ENCODE measurements at regions not wholly inside any gene's neighbourhood (a gene's known extent, or its start where the extent isn't known, plus 50 kb on each side); places are given as distances from the start of the nearest gene placed in this dataset.

DNA sequence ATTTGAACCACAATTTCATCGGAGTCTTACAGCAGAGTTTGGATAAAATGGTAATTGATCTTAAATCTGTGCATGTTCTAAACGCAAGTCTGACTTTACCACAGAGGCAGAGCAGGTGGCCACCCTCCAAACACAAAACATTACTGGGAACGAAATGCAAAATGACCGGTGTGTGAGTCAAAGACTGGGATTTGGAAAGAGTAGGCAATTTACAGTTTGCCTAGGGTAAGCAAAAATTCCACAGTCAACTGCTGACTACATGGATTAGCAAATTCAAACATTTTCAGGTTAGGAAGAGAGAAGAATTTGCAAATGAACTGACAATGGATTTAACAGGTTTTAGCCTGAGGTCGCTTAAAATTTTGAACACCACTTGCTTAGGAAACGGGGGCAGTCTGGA, 444.4 kb downstream of the HDGFL1 start (continued):
- TF ChIP-seq, protein P1, sequence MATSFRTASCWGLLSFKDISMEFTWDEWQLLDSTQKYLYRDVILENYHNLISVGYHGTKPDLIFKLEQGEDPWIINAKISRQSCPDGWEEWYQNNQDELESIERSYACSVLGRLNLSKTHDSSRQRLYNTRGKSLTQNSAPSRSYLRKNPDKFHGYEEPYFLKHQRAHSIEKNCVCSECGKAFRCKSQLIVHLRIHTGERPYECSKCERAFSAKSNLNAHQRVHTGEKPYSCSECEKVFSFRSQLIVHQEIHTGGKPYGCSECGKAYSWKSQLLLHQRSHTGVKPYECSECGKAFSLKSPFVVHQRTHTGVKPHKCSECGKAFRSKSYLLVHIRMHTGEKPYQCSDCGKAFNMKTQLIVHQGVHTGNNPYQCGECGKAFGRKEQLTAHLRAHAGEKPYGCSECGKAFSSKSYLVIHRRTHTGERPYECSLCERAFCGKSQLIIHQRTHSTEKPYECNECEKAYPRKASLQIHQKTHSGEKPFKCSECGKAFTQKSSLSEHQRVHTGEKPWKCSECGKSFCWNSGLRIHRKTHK (tag by site-specific recombination; IDR thresholded peaks at IDR 0.05), result no peak

- no peaks in the 10 kb centered on the region for H3K9me3 ChIP-seq (ENCODE audit: control insufficient read depth, insufficient read depth, low read depth, low read length)
- H3K27ac ChIP-seq (ENCODE audit: extremely low read depth, low read depth, low read length), result no peak overlapping the region
- ChIA-PET CTCF (no interaction called here), POLR2A (no interaction called here)
- no peak overlapping the region for H3K4me3 ChIP-seq (ENCODE audit: low read depth, low read length)
- H3K36me3 ChIP-seq (ENCODE audit: control insufficient read depth in 2 of 2, insufficient read depth in 1 of 2, low read length in 2 of 2), result no peaks in the 10 kb centered on the region
- TF ChIP-seq ZNF768 (tag by site-specific recombination; IDR thresholded peaks at IDR 0.05) (no peak), EGR2 (tag by site-specific recombination; IDR thresholded peaks at IDR 0.05; ENCODE audit: low read depth) (no peak), ZNF138 (tag by site-specific recombination; IDR thresholded peaks at IDR 0.05; ENCODE audit: borderline replicate concordance) (no peak), ZNF362 (tag by site-specific recombination; IDR thresholded peaks at IDR 0.05) (no peak), ZNF658 (tag by site-specific recombination; IDR thresholded peaks at IDR 0.05) (no peak), ZSCAN30 (tag by site-specific recombination; IDR thresholded peaks at IDR 0.05) (no peak), SALL2 (tag by site-specific recombination; IDR thresholded peaks at IDR 0.05; ENCODE audit: borderline replicate concordance) (no peak), BCL6B (tag by site-specific recombination; IDR thresholded peaks at IDR 0.05) (no peak), ZNF266 (tag by site-specific recombination; IDR thresholded peaks at IDR 0.05; ENCODE audit: low read depth) (no peak), KLF9 (tag by site-specific recombination; IDR thresholded peaks at IDR 0.05; ENCODE audit: low read depth) (no peak), KLF1 (tag by site-specific recombination; IDR thresholded peaks at IDR 0.05) (no peak), ZNF248 (tag by site-specific recombination; IDR thresholded peaks at IDR 0.05) (no peak), TCF7L2 (IDR thresholded peaks at IDR 0.05; ENCODE audit: borderline replicate concordance, low read depth, low read length) (no peak), SP7 (tag by site-specific recombination; IDR thresholded peaks at IDR 0.05) (no peak), KLF7 (tag by site-specific recombination; IDR thresholded peaks at IDR 0.05; ENCODE audit: borderline replicate concordance) (no peak), ZNF121 (tag by site-specific recombination; IDR thresholded peaks at IDR 0.05) (no peak)
- TF ChIP-seq, protein P2, sequence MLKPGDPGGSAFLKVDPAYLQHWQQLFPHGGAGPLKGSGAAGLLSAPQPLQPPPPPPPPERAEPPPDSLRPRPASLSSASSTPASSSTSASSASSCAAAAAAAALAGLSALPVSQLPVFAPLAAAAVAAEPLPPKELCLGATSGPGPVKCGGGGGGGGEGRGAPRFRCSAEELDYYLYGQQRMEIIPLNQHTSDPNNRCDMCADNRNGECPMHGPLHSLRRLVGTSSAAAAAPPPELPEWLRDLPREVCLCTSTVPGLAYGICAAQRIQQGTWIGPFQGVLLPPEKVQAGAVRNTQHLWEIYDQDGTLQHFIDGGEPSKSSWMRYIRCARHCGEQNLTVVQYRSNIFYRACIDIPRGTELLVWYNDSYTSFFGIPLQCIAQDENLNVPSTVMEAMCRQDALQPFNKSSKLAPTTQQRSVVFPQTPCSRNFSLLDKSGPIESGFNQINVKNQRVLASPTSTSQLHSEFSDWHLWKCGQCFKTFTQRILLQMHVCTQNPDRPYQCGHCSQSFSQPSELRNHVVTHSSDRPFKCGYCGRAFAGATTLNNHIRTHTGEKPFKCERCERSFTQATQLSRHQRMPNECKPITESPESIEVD (tag by site-specific recombination; IDR thresholded peaks at IDR 0.05), result no peak
- TF ChIP-seq, protein P3, sequence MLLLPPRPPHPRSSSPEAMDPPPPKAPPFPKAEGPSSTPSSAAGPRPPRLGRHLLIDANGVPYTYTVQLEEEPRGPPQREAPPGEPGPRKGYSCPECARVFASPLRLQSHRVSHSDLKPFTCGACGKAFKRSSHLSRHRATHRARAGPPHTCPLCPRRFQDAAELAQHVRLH (tag by site-specific recombination; IDR thresholded peaks at IDR 0.05), result no peak
- TF ChIP-seq, protein P4, sequence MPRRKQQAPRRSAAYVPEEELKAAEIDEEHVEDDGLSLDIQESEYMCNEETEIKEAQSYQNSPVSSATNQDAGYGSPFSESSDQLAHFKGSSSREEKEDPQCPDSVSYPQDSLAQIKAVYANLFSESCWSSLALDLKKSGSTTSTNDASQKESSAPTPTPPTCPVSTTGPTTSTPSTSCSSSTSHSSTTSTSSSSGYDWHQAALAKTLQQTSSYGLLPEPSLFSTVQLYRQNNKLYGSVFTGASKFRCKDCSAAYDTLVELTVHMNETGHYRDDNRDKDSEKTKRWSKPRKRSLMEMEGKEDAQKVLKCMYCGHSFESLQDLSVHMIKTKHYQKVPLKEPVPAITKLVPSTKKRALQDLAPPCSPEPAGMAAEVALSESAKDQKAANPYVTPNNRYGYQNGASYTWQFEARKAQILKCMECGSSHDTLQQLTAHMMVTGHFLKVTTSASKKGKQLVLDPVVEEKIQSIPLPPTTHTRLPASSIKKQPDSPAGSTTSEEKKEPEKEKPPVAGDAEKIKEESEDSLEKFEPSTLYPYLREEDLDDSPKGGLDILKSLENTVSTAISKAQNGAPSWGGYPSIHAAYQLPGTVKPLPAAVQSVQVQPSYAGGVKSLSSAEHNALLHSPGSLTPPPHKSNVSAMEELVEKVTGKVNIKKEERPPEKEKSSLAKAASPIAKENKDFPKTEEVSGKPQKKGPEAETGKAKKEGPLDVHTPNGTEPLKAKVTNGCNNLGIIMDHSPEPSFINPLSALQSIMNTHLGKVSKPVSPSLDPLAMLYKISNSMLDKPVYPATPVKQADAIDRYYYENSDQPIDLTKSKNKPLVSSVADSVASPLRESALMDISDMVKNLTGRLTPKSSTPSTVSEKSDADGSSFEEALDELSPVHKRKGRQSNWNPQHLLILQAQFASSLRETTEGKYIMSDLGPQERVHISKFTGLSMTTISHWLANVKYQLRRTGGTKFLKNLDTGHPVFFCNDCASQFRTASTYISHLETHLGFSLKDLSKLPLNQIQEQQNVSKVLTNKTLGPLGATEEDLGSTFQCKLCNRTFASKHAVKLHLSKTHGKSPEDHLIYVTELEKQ (tag by site-specific recombination; IDR thresholded peaks at IDR 0.05; ENCODE audit: borderline replicate concordance), result no peak
- H3K4me1 ChIP-seq (ENCODE audit: control insufficient read depth, insufficient read depth, low read length), result no peaks in the 10 kb centered on the region
Measured at GRCh38 chr6:23016696-23017095, 447.3 kb downstream of the HDGFL1 start.
